Ishikawa (cell line): ENCODE measurements at regions not wholly inside any gene's neighbourhood (a gene's known extent, or its start where the extent isn't known, plus 50 kb on each side); places are given as distances from the start of the nearest gene placed in this dataset.
A peak's percentile ranks its signal among the peaks of the same experiment; 100 is the strongest.

Source experiments
- CEBPB ChIP-seq: IDR thresholded peaks from 2 replicates; pipeline ENCODE4 v1.6.1; 2012
- CREB1 ChIP-seq: IDR thresholded peaks from 2 replicates; pipeline ENCODE4 v1.6.1; 2012; ENCODE audit warnings: low read depth
- EGR1 ChIP-seq: IDR thresholded peaks from 2 replicates; pipeline ENCODE4 v1.6.1; 2012
- EP300 ChIP-seq: IDR thresholded peaks from 2 replicates; pipeline ENCODE4 v1.6.1; 2012; ENCODE audit warnings: borderline replicate concordance
- FOXM1 ChIP-seq: IDR thresholded peaks from 2 replicates; pipeline ENCODE4 v1.6.1; 2012; ENCODE audit warnings: low read depth, borderline replicate concordance
- NFIC ChIP-seq: IDR thresholded peaks from 2 replicates; pipeline ENCODE4 v1.6.1; 2012
- RAD21 ChIP-seq: IDR thresholded peaks from 2 replicates; pipeline ENCODE4 v1.6.1; 2012; ENCODE audit warnings: low read depth
- REST ChIP-seq: IDR thresholded peaks from 2 replicates; pipeline ENCODE4 v1.6.1; 2012; ENCODE audit warnings: low read depth, mild to moderate bottlenecking
- TAF1 ChIP-seq: IDR thresholded peaks from 2 replicates; pipeline ENCODE4 v1.6.1; 2012; ENCODE audit warnings: low read depth, mild to moderate bottlenecking
- TCF12 ChIP-seq: IDR thresholded peaks from 2 replicates; pipeline ENCODE4 v1.6.1; 2012; ENCODE audit warnings: low read depth
- TEAD4 ChIP-seq: IDR thresholded peaks from 2 replicates; pipeline ENCODE4 v1.6.1; 2012
- USF1 ChIP-seq: IDR thresholded peaks from 2 replicates; pipeline ENCODE4 v1.6.1; 2012
- YY1 ChIP-seq: IDR thresholded peaks from 2 replicates; pipeline ENCODE4 v1.6.1; 2012; ENCODE audit warnings: low read depth
- ZBTB7A ChIP-seq: IDR thresholded peaks from 2 replicates; pipeline ENCODE4 v1.6.1; 2012; ENCODE audit warnings: low read depth
- TF ChIP-seq, protein P1 (sequence below): IDR thresholded peaks from 2 replicates; pipeline ENCODE4 v1.6.1; 2012

- TF ChIP-seq USF1 (no peak), FOXM1 (no peak), CEBPB (no peak), NFIC (no peak), CREB1 (no peak), TAF1 (no peak), TCF12 (no peak), ZBTB7A (no peak), EP300 (no peak), TEAD4 (no peak), YY1 (no peak), REST (no peak), RAD21 (no peak), EGR1 (no peak)
- TF ChIP-seq, protein P1, sequence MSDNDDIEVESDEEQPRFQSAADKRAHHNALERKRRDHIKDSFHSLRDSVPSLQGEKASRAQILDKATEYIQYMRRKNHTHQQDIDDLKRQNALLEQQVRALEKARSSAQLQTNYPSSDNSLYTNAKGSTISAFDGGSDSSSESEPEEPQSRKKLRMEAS: no peak
Observed at GRCh38 chr5:88964831-88965230, 81.8 kb upstream of the MEF2C start.

GRCh38 chr5:88957013-88957412 lies 74.0 kb upstream of the MEF2C start:
- no peak for TF ChIP-seq CREB1

DNA sequence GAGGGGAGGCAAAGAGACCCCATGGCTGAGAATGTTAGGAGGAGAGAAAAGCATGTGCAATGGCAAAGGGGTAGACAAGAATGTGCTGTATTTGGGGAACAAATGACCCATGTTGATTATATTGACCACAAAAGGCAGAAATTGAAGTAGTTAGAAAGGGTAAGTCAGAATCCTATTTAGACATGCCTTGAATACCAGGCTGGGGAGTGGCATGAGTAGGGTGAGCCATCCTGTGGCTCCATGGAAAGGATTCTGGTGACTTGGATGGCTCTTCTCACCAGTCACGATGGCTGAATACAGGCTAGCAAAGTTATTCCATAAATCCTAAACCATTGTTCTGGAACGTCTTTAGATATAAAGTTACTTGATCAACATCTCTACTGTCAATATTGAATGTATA lies 73.4 kb upstream of the MEF2C start:
- TF ChIP-seq, protein P1: no peak
- TF ChIP-seq EP300 (no peak), REST (no peak), CREB1 (no peak), EGR1 (no peak), CEBPB (no peak), RAD21 (no peak), TEAD4 (peak; percentile 36; the same call in 1 of the 2 replicates), TAF1 (no peak)

DNA sequence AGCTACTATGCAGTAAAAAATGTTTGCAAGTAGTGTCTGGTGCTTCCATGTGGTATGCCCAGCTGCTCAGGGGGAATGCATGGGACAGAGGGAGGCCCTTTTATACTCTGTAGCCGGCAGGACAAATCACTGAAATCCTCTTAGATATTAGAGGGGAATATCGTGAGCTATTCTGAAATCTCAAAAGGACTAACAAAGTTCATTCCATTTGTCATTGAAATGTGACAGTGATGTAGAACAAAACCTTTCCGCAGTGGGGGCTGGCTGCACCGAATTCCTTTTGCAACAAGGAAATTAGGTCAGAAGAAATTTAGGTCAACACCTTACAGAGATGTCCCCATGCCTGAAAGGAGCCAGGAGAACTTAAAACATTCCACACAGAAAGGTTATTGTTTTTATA lies 72.4 kb upstream of the MEF2C start:
- TF ChIP-seq NFIC (no peak), TCF12 (no peak), EP300 (no peak), TEAD4 (no peak), CEBPB (no peak), CREB1 (no peak), YY1 (no peak), FOXM1 (no peak), EGR1 (no peak), REST (no peak), TAF1 (no peak), USF1 (no peak), RAD21 (no peak)

- TF ChIP-seq YY1 (no peak), RAD21 (no peak), TEAD4 (no peak), USF1 (no peak), ZBTB7A (no peak), EGR1 (no peak), CEBPB (no peak), TAF1 (no peak), EP300 (no peak), FOXM1 (no peak), CREB1 (no peak), TCF12 (no peak), NFIC (no peak), REST (no peak)
- TF ChIP-seq, protein P1: no peak
Observed at GRCh38 chr5:88954511-88954910, 71.5 kb upstream of the MEF2C start.
